ENCODE measurements at regions not wholly inside any gene's neighbourhood (a gene's known extent, or its start where the extent isn't known, plus 50 kb on each side); places are given as distances from the start of the nearest gene placed in this dataset.

- no peaks in the 10 kb centered on the region for H3K4me1 ChIP-seq (ENCODE audit: insufficient read depth, low read length)
- H3K4me3 ChIP-seq (ENCODE audit: low read length): no peak overlapping the region
- H3K27me3 ChIP-seq (ENCODE audit: insufficient read depth, low read length): no peaks in the 10 kb centered on the region
Measured at GRCh38 chr12:91542666-91543065, 360.0 kb upstream of the DCN start.

GRCh38 chr12:91542067-91542466 lies 359.4 kb upstream of the DCN start:
- Histone ChIP-seq H3K36me3 (ENCODE audit: insufficient read depth, low read depth, low read length) (no peaks in the 10 kb centered on the region), H3K4me3 (ENCODE audit: low read length) (no peak overlapping the region), H3K4me1 (ENCODE audit: insufficient read depth, low read length) (no peaks in the 10 kb centered on the region), H3K9ac (ENCODE audit: low read depth, low read length) (no peak overlapping the region), H3K27ac (ENCODE audit: low read length) (no peak overlapping the region), H3K27me3 (ENCODE audit: insufficient read depth, low read length) (no peaks in the 10 kb centered on the region), H3K9me3 (ENCODE audit: insufficient read depth, low read depth, low read length) (no peaks in the 10 kb centered on the region)

More at GRCh38 chr12:91542666-91543065, 360.0 kb upstream of the DCN start:
- no peaks in the 10 kb centered on the region for H3K9me3 ChIP-seq (ENCODE audit: insufficient read depth, low read depth, low read length)
- no peak overlapping the region for H3K27ac ChIP-seq (ENCODE audit: low read length)
- H3K36me3 ChIP-seq (ENCODE audit: insufficient read depth, low read depth, low read length): no peaks in the 10 kb centered on the region
- H3K9ac ChIP-seq (ENCODE audit: low read depth, low read length): no peak overlapping the region

GRCh38 chr12:91538418-91538817 lies 355.8 kb upstream of the DCN start:
- 0 out of 2 replicates have a peak, but pooled peaks cover 4% of the 10 kb centered on the region for H3K9me3 ChIP-seq (ENCODE audit: insufficient read depth, low read depth, low read length)
- H3K9ac ChIP-seq (ENCODE audit: low read depth, low read length): no peak overlapping the region
- no peaks in the 10 kb centered on the region for H3K4me1 ChIP-seq (ENCODE audit: insufficient read depth, low read length)
- H3K36me3 ChIP-seq (ENCODE audit: insufficient read depth, low read depth, low read length): no peaks in the 10 kb centered on the region
- H3K4me3 ChIP-seq (ENCODE audit: low read length): no peak overlapping the region
- no peaks in the 10 kb centered on the region for H3K27me3 ChIP-seq (ENCODE audit: insufficient read depth, low read length)
- no peak overlapping the region for H3K27ac ChIP-seq (ENCODE audit: low read length)

GRCh38 chr12:91533366-91533765 lies 350.7 kb upstream of the DCN start:
- no peak overlapping the region for H3K27ac ChIP-seq (ENCODE audit: low read length)
- no peaks in the 10 kb centered on the region for H3K36me3 ChIP-seq (ENCODE audit: insufficient read depth, low read depth, low read length)
- no peak overlapping the region for H3K9ac ChIP-seq (ENCODE audit: low read depth, low read length)
- no peaks in the 10 kb centered on the region for H3K4me1 ChIP-seq (ENCODE audit: insufficient read depth, low read length)
- no peaks in the 10 kb centered on the region for H3K27me3 ChIP-seq (ENCODE audit: insufficient read depth, low read length)
- H3K4me3 ChIP-seq (ENCODE audit: low read length): no peak overlapping the region
- 0 out of 2 replicates have a peak, but pooled peaks cover 4% of the 10 kb centered on the region for H3K9me3 ChIP-seq (ENCODE audit: insufficient read depth, low read depth, low read length)

GRCh38 chr12:91529829-91530228 lies 347.2 kb upstream of the DCN start:
- no peak overlapping the region for H3K9ac ChIP-seq (ENCODE audit: low read depth, low read length)
- 0 out of 2 replicates have a peak, but pooled peaks cover 4% of the 10 kb centered on the region for H3K9me3 ChIP-seq (ENCODE audit: insufficient read depth, low read depth, low read length)
- no peaks in the 10 kb centered on the region for H3K36me3 ChIP-seq (ENCODE audit: insufficient read depth, low read depth, low read length)
- no peak overlapping the region for H3K27ac ChIP-seq (ENCODE audit: low read length)
- H3K27me3 ChIP-seq (ENCODE audit: insufficient read depth, low read length): no peaks in the 10 kb centered on the region
- H3K4me1 ChIP-seq (ENCODE audit: insufficient read depth, low read length): no peaks in the 10 kb centered on the region
- H3K4me3 ChIP-seq (ENCODE audit: low read length): no peak overlapping the region

GRCh38 chr12:91523831-91524230 lies 341.2 kb upstream of the DCN start:
- peaks cover 4% of the 10 kb centered on the region; the same call in 1 of the 2 replicates for H3K4me1 ChIP-seq (ENCODE audit: insufficient read depth, low read length)
- no peak overlapping the region for H3K9ac ChIP-seq (ENCODE audit: low read depth, low read length)
- no peaks in the 10 kb centered on the region for H3K9me3 ChIP-seq (ENCODE audit: insufficient read depth, low read depth, low read length)
- H3K36me3 ChIP-seq (ENCODE audit: insufficient read depth, low read depth, low read length): no peaks in the 10 kb centered on the region
- no peaks in the 10 kb centered on the region for H3K27me3 ChIP-seq (ENCODE audit: insufficient read depth, low read length)
- no peak overlapping the region for H3K4me3 ChIP-seq (ENCODE audit: low read length)
- H3K27ac ChIP-seq (ENCODE audit: low read length): no peak overlapping the region

GRCh38 chr12:91516695-91517047 lies 334.1 kb upstream of the DCN start:
- Histone ChIP-seq H3K4me3 (ENCODE audit: low read length) (no peak overlapping the region), H3K36me3 (ENCODE audit: insufficient read depth, low read depth, low read length) (no peaks in the 10 kb centered on the region), H3K27ac (ENCODE audit: low read length) (no peak overlapping the region), H3K9ac (ENCODE audit: low read depth, low read length) (no peak overlapping the region), H3K27me3 (ENCODE audit: insufficient read depth, low read length) (no peaks in the 10 kb centered on the region), H3K9me3 (ENCODE audit: insufficient read depth, low read depth, low read length) (no peaks in the 10 kb centered on the region), H3K4me1 (ENCODE audit: insufficient read depth, low read length) (peaks cover 19% of the 10 kb centered on the region)

- no peak overlapping the region for H3K4me3 ChIP-seq (ENCODE audit: low read length)
Measured at GRCh38 chr12:91515944-91516694, 333.5 kb upstream of the DCN start.

GRCh38 chr12:91513313-91513712 lies 330.7 kb upstream of the DCN start:
- H3K36me3 ChIP-seq (ENCODE audit: insufficient read depth, low read depth, low read length): no peaks in the 10 kb centered on the region
- no peaks in the 10 kb centered on the region for H3K27me3 ChIP-seq (ENCODE audit: insufficient read depth, low read length)
- peaks cover 27% of the 10 kb centered on the region for H3K4me1 ChIP-seq (ENCODE audit: insufficient read depth, low read length)
- H3K27ac ChIP-seq (ENCODE audit: low read length): no peak overlapping the region
- no peak overlapping the region for H3K9ac ChIP-seq (ENCODE audit: low read depth, low read length)
- no peak overlapping the region for H3K4me3 ChIP-seq (ENCODE audit: low read length)
- H3K9me3 ChIP-seq (ENCODE audit: insufficient read depth, low read depth, low read length): no peaks in the 10 kb centered on the region

More at GRCh38 chr12:91515944-91516694, 333.5 kb upstream of the DCN start:
- Histone ChIP-seq H3K9me3 (ENCODE audit: insufficient read depth, low read depth, low read length) (no peaks in the 10 kb centered on the region), H3K9ac (ENCODE audit: low read depth, low read length) (no peak overlapping the region), H3K27ac (ENCODE audit: low read length) (no peak overlapping the region), H3K36me3 (ENCODE audit: insufficient read depth, low read depth, low read length) (no peaks in the 10 kb centered on the region), H3K27me3 (ENCODE audit: insufficient read depth, low read length) (no peaks in the 10 kb centered on the region), H3K4me1 (ENCODE audit: insufficient read depth, low read length) (peaks cover 24% of the 10 kb centered on the region)

GRCh38 chr12:91511795-91512420 lies 329.3 kb upstream of the DCN start:
- Histone ChIP-seq H3K27ac (ENCODE audit: low read length) (no peak overlapping the region), H3K4me1 (ENCODE audit: insufficient read depth, low read length) (peaks cover 27% of the 10 kb centered on the region), H3K4me3 (ENCODE audit: low read length) (no peak overlapping the region), H3K36me3 (ENCODE audit: insufficient read depth, low read depth, low read length) (no peaks in the 10 kb centered on the region), H3K9ac (ENCODE audit: low read depth, low read length) (no peak overlapping the region), H3K9me3 (ENCODE audit: insufficient read depth, low read depth, low read length) (no peaks in the 10 kb centered on the region), H3K27me3 (ENCODE audit: insufficient read depth, low read length) (no peaks in the 10 kb centered on the region)

GRCh38 chr12:91507754-91508153 lies 325.1 kb upstream of the DCN start:
- Histone ChIP-seq H3K4me1 (ENCODE audit: insufficient read depth, low read length) (peaks cover 20% of the 10 kb centered on the region; the same call in 1 of the 2 replicates), H3K9ac (ENCODE audit: low read depth, low read length) (no peak overlapping the region), H3K27ac (ENCODE audit: low read length) (no peak overlapping the region)

GRCh38 chr12:91506452-91506851 lies 323.8 kb upstream of the DCN start:
- H3K4me1 ChIP-seq (ENCODE audit: insufficient read depth, low read length): peaks cover 7% of the 10 kb centered on the region; the same call in 1 of the 2 replicates
- H3K27me3 ChIP-seq (ENCODE audit: insufficient read depth, low read length): no peaks in the 10 kb centered on the region
- H3K36me3 ChIP-seq (ENCODE audit: insufficient read depth, low read depth, low read length): no peaks in the 10 kb centered on the region
- no peak overlapping the region for H3K9ac ChIP-seq (ENCODE audit: low read depth, low read length)
- no peak overlapping the region for H3K4me3 ChIP-seq (ENCODE audit: low read length)
- no peak overlapping the region for H3K27ac ChIP-seq (ENCODE audit: low read length)
- H3K9me3 ChIP-seq (ENCODE audit: insufficient read depth, low read depth, low read length): no peaks in the 10 kb centered on the region

More at GRCh38 chr12:91507754-91508153, 325.1 kb upstream of the DCN start:
- Histone ChIP-seq H3K36me3 (ENCODE audit: insufficient read depth, low read depth, low read length) (no peaks in the 10 kb centered on the region), H3K4me3 (ENCODE audit: low read length) (no peak overlapping the region), H3K27me3 (ENCODE audit: insufficient read depth, low read length) (no peaks in the 10 kb centered on the region), H3K9me3 (ENCODE audit: insufficient read depth, low read depth, low read length) (no peaks in the 10 kb centered on the region)

All from iPS-20b (cell line).